WTC11 (cell line): ENCODE measurements at regions not wholly inside any gene's neighbourhood (a gene's known extent, or its start where the extent isn't known, plus 50 kb on each side); places are given as distances from the start of the nearest gene placed in this dataset.

ENCODE experiments used
- ATAC-seq: fragments of 200-7000 bp; cut with Tn5 transposase; 2 replicates; pipeline ENCODE4 v1.10.0; 2021; ENCODE audit warnings: mild to moderate bottlenecking, moderate library complexity
- CTCF ChIA-PET: fragments of 300-600 bp; sonication (Branson Sonifier 250); formaldehyde crosslinking; loops from one replicate; lab custom pipeline; 2021; ENCODE audit warnings: antibody characterized with exemption; lab: Charles Lee
- POLR2A ChIA-PET: fragments of 350-600 bp; sonication (Branson Sonifier 250); formaldehyde crosslinking; loops from one replicate; lab custom pipeline; 2021; ENCODE audit warnings: antibody characterized with exemption; lab: Charles Lee
- DNase-seq: peaks from one replicate; pipeline ENCODE4 v3.0.0; 2021; ENCODE audit warnings: low spot score
- H3K27ac Mint-ChIP-seq: 2 replicates; pipeline ENCODE4 v1.8.0; 2021; ENCODE audit warnings: mixed read lengths
- H3K27me3 Mint-ChIP-seq: 2 replicates; pipeline ENCODE4 v1.8.0; 2021; ENCODE audit warnings: low read depth, mild to moderate bottlenecking, moderate library complexity, mixed read lengths
- H3K36me3 Mint-ChIP-seq: 2 replicates; pipeline ENCODE4 v1.8.0; 2021; ENCODE audit warnings: mixed read lengths
- H3K4me1 Mint-ChIP-seq: 2 replicates; pipeline ENCODE4 v1.8.0; 2022; ENCODE audit warnings: mixed read lengths
- H3K4me3 Mint-ChIP-seq: 2 replicates; pipeline ENCODE4 v1.8.0; 2021; ENCODE audit warnings: mild to moderate bottlenecking, moderate library complexity, mixed read lengths
- H3K9me3 Mint-ChIP-seq: 2 replicates; pipeline ENCODE4 v1.8.0; 2021; ENCODE audit warnings: mixed read lengths
- AR ChIP-seq: fragments of 250-450 bp; sonication (Bioruptor Pico); IDR thresholded peaks from 2 replicates; pipeline ENCODE4 v1.9.0; 2021; ENCODE audit warnings: mild to moderate bottlenecking
- ATF3 ChIP-seq: sonication (generic); formaldehyde crosslinking; conservative IDR thresholded peaks from 2 replicates; pipeline ENCODE4 v1.8.1; 2022; ENCODE audit warnings: mild to moderate bottlenecking, missing genetic modification reagents
- CDX4 ChIP-seq: fragments of 250-450 bp; sonication (Bioruptor Pico); IDR thresholded peaks from 2 replicates; pipeline ENCODE4 v1.9.0; 2021; ENCODE audit warnings: moderate library complexity, mild to moderate bottlenecking, inconsistent platforms, borderline replicate concordance
- CREB1 ChIP-seq: sonication (generic); formaldehyde crosslinking; IDR thresholded peaks from 2 replicates; pipeline ENCODE4 v1.8.0; 2023; ENCODE audit warnings: mild to moderate bottlenecking, missing genetic modification reagents
- E2F5 ChIP-seq: sonication (generic); formaldehyde crosslinking; IDR thresholded peaks from 2 replicates; pipeline ENCODE4 v1.8.1; 2022; ENCODE audit warnings: mild to moderate bottlenecking, moderate library complexity, missing genetic modification reagents
- FOXJ3 ChIP-seq: sonication (generic); formaldehyde crosslinking; IDR thresholded peaks from 2 replicates; pipeline ENCODE4 v1.9.0; 2021; ENCODE audit warnings: missing genetic modification reagents, mild to moderate bottlenecking, borderline replicate concordance
- FOXK1 ChIP-seq: sonication (generic); formaldehyde crosslinking; IDR thresholded peaks from 2 replicates; pipeline ENCODE4 v1.8.0; 2022; ENCODE audit warnings: mild to moderate bottlenecking, moderate library complexity, missing genetic modification reagents
- OVOL2 ChIP-seq: fragments of 250-450 bp; sonication (Bioruptor Pico); IDR thresholded peaks from 2 replicates; pipeline ENCODE4 v1.9.0; 2021; ENCODE audit warnings: mild to moderate bottlenecking, borderline replicate concordance
- STAT6 ChIP-seq: sonication (generic); formaldehyde crosslinking; conservative IDR thresholded peaks from 2 replicates; pipeline ENCODE4 v1.8.1; 2023; ENCODE audit warnings: mild to moderate bottlenecking, low read depth, missing genetic modification reagents, moderate library complexity
- TP53 ChIP-seq: sonication (generic); formaldehyde crosslinking; IDR thresholded peaks from 2 replicates; pipeline ENCODE4 v1.8.1; 2023; ENCODE audit warnings: mild to moderate bottlenecking, missing genetic modification reagents
- USF2 ChIP-seq: sonication (generic); formaldehyde crosslinking; IDR thresholded peaks from 2 replicates; pipeline ENCODE4 v1.8.1; 2023; ENCODE audit warnings: mild to moderate bottlenecking, missing genetic modification reagents, moderate library complexity
- ZNF138 ChIP-seq: sonication (generic); formaldehyde crosslinking; conservative IDR thresholded peaks from 2 replicates; pipeline ENCODE4 v1.8.1; 2022; ENCODE audit warnings: mild to moderate bottlenecking, moderate library complexity, missing genetic modification reagents
- ZNF423 ChIP-seq: fragments of 250-450 bp; sonication (Bioruptor Pico); IDR thresholded peaks from 2 replicates; pipeline ENCODE4 v2.1.2; 2022; ENCODE audit warnings: mild to moderate bottlenecking, moderate library complexity
- ZNF671 ChIP-seq: fragments of 250-450 bp; sonication (Bioruptor Pico); IDR thresholded peaks from 2 replicates; pipeline ENCODE4 v1.8.0; 2021; ENCODE audit warnings: mild to moderate bottlenecking
- ZSCAN18 ChIP-seq: fragments of 250-450 bp; sonication (Bioruptor Pico); IDR thresholded peaks from 2 replicates; pipeline ENCODE4 v2.1.2; 2022; ENCODE audit warnings: mild to moderate bottlenecking, moderate library complexity

- TF ChIP-seq USF2 (CRISPR knock-in tag) (no peak), E2F5 (no peak)
- no peaks in the 10 kb centered on the region for H3K36me3 Mint-ChIP-seq
- no peak for ATAC-seq
- ChIA-PET CTCF (no interaction called here), POLR2A (no interaction called here)
- peaks cover 4% of the 10 kb centered on the region for H3K4me1 Mint-ChIP-seq
- no peak overlapping the region for H3K4me3 Mint-ChIP-seq
- no peaks in the 10 kb centered on the region for H3K9me3 Mint-ChIP-seq
- H3K27me3 Mint-ChIP-seq, result no peaks in the 10 kb centered on the region
- DNase-seq, result no peak
- no peak overlapping the region for H3K27ac Mint-ChIP-seq
Measured at GRCh38 chr6:68372991-68373390, 262.1 kb upstream of the ADGRB3 start.

- Mint-ChIP-seq H3K36me3 (no peaks in the 10 kb centered on the region), H3K4me1 (no peaks in the 10 kb centered on the region), H3K4me3 (no peak overlapping the region), H3K27me3 (no peaks in the 10 kb centered on the region), H3K27ac (no peak overlapping the region), H3K9me3 (peaks cover 3% of the 10 kb centered on the region; the same call in 1 of the 2 replicates)
- no peak for TF ChIP-seq ZSCAN18
- no peak for TF ChIP-seq ZNF423
- no peak for TF ChIP-seq AR
- no peak for TF ChIP-seq CREB1 (CRISPR knock-in tag)
- TF ChIP-seq ZNF671 (CRISPR knock-in tag), result no peak
- no peak for TF ChIP-seq ZNF138
- no peak for TF ChIP-seq FOXJ3 (CRISPR knock-in tag)
- TF ChIP-seq ATF3, result no peak
- TF ChIP-seq OVOL2 (CRISPR knock-in tag), result no peak
- no peak for TF ChIP-seq CDX4 (CRISPR knock-in tag)
- TF ChIP-seq STAT6 (CRISPR knock-in tag), result no peak
- no peak for TF ChIP-seq TP53 (CRISPR knock-in tag)
- TF ChIP-seq FOXK1 (CRISPR knock-in tag), result no peak
- CTCF ChIA-PET, result no interaction called here
- POLR2A ChIA-PET, result no interaction called here
- ATAC-seq (no peak), DNase-seq (no peak)
Measured at GRCh38 chr6:68368845-68369244, 266.2 kb upstream of the ADGRB3 start.
